HL-60 (cell line): ENCODE measurements at regions not wholly inside any gene's neighbourhood (a gene's known extent, or its start where the extent isn't known, plus 50 kb on each side); places are given as distances from the start of the nearest gene placed in this dataset.

Experiments used
- CTCF ChIP-seq: IDR thresholded peaks from one replicate; pipeline ENCODE4 v1.5.1; 2011; ENCODE audit warnings: low read length, control low read depth, inconsistent platforms; ENCODE audit not compliant: insufficient read depth
- POLR2AphosphoS5 ChIP-seq: IDR thresholded peaks from 2 replicates; pipeline ENCODE4 v1.6.1; 2012; ENCODE audit warnings: low read depth

GRCh38 chr5:102623329-102624065, 124.7 kb upstream of the SLCO6A1 start:
- TF ChIP-seq POLR2AphosphoS5 (no peak), CTCF (no peak)
